ENCODE measurements at regions not wholly inside any gene's neighbourhood (a gene's known extent, or its start where the extent isn't known, plus 50 kb on each side); places are given as distances from the start of the nearest gene placed in this dataset.

DNA sequence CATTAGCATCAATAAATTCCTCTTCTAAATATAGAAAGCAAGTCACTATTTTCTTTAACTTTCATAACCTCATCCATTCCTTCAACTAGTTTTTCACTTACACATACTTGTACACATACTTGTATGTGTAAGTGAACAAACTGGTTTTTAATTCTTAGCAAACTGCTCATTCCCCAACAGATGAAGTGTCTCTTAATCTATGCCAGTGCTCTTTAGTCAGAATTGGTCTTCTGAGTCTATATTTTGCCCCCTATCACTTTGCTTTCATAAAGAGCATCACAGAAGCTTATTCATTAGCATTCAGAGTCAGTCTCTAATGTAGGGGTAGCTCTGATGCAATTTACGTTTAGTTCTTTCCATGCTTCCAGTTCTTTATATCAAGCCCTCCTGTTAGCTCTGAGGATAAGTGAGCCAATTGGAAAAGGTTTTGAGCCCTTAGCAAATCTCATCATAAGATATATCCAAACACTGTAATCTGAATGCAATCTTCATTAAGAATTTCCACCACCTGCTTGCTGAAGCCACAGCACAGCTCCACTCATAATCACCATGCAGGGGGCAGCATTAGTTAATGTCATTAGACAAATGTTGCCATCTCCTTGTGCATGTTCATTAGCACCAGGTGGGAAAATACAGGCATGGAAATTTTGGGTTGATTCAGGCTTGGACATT, 178.5 kb upstream of the SLC24A2 start:
- Mint-ChIP-seq H3K27me3 (peaks cover 3% of the 10 kb centered on the region), H3K36me3 (ENCODE audit: low read depth) (peaks cover 1% of the 10 kb centered on the region), H3K27ac (no peak overlapping the region), H3K4me3 (no peak overlapping the region), H3K9me3 (peaks cover 11% of the 10 kb centered on the region), H3K4me1 (peaks cover 5% of the 10 kb centered on the region)
- intact Hi-C loops (cut with micrococcal nuclease) = no loop called here
- no peak for DNase-seq

DNA sequence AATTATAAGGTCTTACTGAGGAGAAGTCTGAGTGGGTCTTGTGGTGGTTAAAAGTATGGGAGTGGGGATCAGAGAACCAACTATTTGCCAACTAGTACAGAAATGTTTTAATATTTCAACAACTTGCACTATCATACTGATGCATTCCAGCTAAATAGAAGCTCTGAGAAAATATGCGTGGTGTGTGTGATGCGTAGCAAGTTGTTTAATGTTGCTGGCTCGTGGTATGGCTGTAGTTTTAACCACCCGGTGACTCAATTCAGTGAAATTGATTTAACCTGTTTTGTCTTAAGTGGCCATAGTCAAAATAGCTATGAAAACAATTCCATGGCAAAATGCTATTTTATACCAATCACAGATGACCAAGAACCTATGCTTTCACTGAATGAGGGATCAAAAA, 176.5 kb upstream of the SLC24A2 start:
- no peak for DNase-seq
- Mint-ChIP-seq H3K9me3 (peaks cover 9% of the 10 kb centered on the region), H3K27ac (no peak overlapping the region), H3K4me1 (peaks cover 5% of the 10 kb centered on the region), H3K36me3 (ENCODE audit: low read depth) (peaks cover 1% of the 10 kb centered on the region), H3K27me3 (peaks cover 5% of the 10 kb centered on the region), H3K4me3 (no peak overlapping the region)
- intact Hi-C loops (cut with micrococcal nuclease) = no loop called here

DNA sequence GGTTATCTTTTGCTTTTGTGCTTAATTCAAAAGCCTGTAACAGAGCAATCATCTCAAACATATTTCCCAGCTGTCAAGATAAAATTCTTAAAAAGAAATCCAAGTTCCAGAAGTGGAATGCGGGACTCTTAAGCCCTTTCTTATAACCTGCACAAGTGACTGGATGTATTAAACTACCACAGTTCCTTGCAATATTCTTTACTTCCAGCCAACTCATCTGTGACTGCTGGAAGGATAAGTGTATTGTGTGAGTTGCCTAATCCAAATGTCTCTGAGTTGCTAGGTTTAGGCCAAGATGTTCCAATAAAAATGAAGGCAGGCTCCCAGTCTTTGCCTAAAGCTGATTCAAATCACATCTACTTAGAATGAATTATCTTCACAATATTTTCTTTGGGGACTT, 159.2 kb upstream of the SLC24A2 start:
- H3K4me3 Mint-ChIP-seq = no peak overlapping the region
- no peak for DNase-seq
- intact Hi-C loops (cut with micrococcal nuclease) = no loop called here
- no peaks in the 10 kb centered on the region for H3K9me3 Mint-ChIP-seq
- no peaks in the 10 kb centered on the region for H3K36me3 Mint-ChIP-seq (ENCODE audit: low read depth)
- H3K27me3 Mint-ChIP-seq = peaks cover 12% of the 10 kb centered on the region
- H3K4me1 Mint-ChIP-seq = peaks cover 16% of the 10 kb centered on the region
- no peak overlapping the region for H3K27ac Mint-ChIP-seq

DNA sequence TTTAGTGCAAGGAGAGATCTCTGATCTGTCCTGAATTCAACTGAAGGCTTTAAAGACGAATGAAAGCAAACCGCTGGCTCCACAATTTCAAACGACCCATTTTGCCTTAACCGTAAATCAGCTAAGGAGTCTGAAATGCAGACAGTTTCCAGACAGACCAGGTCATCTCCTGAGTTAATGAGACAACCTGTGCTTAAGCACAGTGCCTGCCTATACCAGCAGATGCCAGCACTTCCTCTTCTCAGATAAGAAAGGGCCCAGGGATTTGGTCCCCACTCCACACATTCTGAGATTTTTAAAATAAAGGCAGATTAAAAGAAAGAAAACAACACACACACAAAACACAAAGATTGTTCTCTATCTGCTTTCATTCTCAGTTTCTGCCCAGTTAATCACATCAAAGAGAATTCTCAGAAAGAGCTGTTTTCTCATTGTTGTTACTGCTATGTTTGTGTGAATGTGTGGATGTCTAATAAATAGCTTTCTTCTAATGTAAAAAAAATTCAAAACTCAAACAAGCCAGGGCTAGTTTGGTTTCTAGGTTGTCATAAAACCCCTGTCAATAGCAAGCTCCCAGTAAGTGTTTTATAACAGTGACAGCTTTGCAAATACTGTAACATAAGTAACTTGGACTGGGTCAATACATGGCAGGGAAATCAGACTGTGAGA, 157.7 kb upstream of the SLC24A2 start:
- Mint-ChIP-seq H3K27ac (peak overlapping the region; percentile 5), H3K4me3 (no peak overlapping the region), H3K4me1 (peaks cover 16% of the 10 kb centered on the region), H3K9me3 (no peaks in the 10 kb centered on the region), H3K27me3 (peaks cover 13% of the 10 kb centered on the region), H3K36me3 (ENCODE audit: low read depth) (no peaks in the 10 kb centered on the region)
- peak; percentile 66 for DNase-seq
- intact Hi-C loops (cut with micrococcal nuclease) = no loop called here

DNA sequence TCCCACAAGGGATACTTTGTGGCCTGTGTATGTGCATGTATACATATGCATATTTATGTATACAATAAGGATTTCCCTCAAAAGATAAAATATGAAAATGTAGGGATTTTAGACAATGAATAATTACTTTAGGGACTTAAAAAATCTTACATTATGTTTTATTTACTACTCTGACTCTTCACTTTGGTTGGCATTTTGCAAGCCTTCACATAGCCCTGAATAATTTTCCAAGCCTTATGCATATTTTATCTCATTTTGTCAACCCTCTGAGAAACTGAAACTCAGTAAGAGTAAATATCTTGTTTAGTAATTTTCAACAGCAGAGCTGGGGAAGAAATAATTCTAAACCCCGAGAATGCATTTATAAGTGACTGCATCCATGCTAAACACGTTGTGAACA, 153.0 kb upstream of the SLC24A2 start:
- no peaks in the 10 kb centered on the region for H3K9me3 Mint-ChIP-seq
- H3K27ac Mint-ChIP-seq = no peak overlapping the region
- H3K36me3 Mint-ChIP-seq (ENCODE audit: low read depth) = no peaks in the 10 kb centered on the region
- peaks cover 13% of the 10 kb centered on the region for H3K27me3 Mint-ChIP-seq
- peaks cover 10% of the 10 kb centered on the region for H3K4me1 Mint-ChIP-seq
- no peak for DNase-seq
- intact Hi-C loops (cut with micrococcal nuclease) = no loop called here
- no peak overlapping the region for H3K4me3 Mint-ChIP-seq

DNA sequence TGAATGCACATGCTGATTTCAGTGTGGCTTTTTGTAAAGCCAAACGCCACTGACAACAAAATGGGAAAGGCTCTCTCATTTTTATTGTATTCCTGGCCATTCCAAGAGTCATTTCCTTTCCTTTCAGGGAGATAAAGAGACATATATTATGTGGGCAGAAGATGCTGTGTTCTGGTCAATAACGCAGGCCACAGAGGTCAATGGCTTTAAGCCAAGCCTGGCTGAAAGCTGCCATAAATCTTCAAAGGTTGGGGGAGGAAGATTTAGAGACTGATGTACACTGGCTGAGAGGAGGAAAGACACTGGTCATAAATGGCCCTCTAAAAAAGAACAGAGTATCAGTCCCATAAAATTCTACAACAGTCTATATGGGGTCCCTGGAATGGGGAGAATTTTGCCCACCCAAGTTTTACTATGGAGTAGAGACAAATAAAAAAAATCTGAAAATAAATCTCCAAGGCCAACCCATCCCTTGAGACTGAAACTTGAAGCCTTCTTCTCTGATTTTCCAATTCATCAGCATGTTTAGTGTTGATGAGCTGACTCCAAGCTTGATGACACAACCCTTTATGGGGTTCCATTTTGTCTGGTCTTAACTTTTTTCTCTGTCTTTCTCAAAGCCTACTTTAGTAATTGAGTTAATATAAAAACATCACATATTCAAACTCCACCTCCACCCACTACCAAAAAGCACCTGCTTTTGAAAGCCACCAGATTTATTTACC, 152.1 kb upstream of the SLC24A2 start:
- peaks cover under 1% of the 10 kb centered on the region for H3K4me1 Mint-ChIP-seq
- peaks cover 13% of the 10 kb centered on the region for H3K27me3 Mint-ChIP-seq
- intact Hi-C loops (cut with micrococcal nuclease) = no loop called here
- no peaks in the 10 kb centered on the region for H3K9me3 Mint-ChIP-seq
- no peak overlapping the region for H3K4me3 Mint-ChIP-seq
- no peaks in the 10 kb centered on the region for H3K36me3 Mint-ChIP-seq (ENCODE audit: low read depth)
- no peak for DNase-seq
- H3K27ac Mint-ChIP-seq = no peak overlapping the region

DNA sequence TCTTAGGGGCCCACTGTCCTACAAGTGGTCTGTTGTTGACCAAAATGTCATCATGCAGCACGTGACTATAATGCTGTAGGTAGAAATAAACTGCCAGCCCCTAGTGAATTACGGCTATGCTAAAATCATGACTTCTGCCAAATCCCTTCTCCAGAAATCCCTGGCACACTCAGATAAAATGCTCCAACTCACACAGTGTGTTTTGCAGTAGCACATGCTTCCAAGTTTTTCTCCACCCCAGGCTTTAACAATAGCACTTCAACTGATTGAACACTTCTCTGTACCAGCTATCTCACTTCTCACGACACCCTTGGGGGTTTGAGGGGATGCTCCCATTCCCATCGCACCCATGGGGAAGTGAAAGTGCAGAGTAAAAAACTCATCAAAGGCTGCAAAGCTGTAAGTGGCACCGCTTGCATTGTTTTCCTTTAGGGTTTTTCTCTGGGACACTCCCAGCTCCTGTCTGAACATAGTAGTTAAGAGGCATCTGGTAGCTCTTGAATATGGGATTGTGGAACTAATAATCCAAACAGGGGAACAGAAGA, 151.0 kb upstream of the SLC24A2 start:
- Mint-ChIP-seq H3K4me3 (no peak overlapping the region), H3K27me3 (peaks cover 10% of the 10 kb centered on the region), H3K4me1 (peaks cover 3% of the 10 kb centered on the region), H3K27ac (no peak overlapping the region), H3K9me3 (no peaks in the 10 kb centered on the region), H3K36me3 (ENCODE audit: low read depth) (no peaks in the 10 kb centered on the region)
- DNase-seq = no peak
- intact Hi-C loops (cut with micrococcal nuclease) = no loop called here

DNA sequence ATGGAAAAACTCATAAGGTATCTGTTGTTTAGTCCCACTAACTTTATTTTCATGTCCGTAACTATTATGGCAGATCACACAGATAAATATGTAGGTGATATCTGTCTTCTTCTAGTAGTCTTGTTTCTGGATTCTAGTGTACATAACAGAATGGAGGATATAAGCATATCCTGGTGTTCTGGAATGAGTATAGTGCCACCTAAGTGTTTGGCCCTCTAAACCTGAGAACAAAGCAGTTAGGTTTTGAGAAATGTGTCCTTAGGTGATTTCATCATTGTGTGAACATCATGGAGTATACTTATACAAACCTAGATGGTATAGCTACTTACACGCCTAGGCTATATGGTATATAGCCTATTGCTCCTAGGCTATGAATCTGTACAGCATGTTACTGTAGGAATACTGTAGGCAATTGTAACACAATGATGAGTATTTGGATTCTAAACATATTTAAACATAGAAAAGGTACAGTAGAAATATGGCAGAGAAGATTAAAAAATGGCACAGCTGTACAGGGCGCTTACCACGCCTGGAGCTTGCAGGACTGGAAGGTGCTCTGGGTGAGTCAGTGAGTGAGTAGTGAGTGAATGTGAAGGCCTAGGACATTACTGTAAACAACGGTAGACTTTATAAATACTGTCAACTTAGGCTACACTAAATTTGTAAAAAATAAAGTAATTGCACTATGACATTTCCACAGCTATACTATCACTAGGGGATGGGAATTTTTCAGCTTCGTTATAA, 150.3 kb upstream of the SLC24A2 start:
- Mint-ChIP-seq H3K4me3 (no peak overlapping the region), H3K4me1 (peaks cover 6% of the 10 kb centered on the region), H3K9me3 (no peaks in the 10 kb centered on the region), H3K36me3 (ENCODE audit: low read depth) (no peaks in the 10 kb centered on the region), H3K27me3 (peaks cover 8% of the 10 kb centered on the region), H3K27ac (no peak overlapping the region)
- intact Hi-C loops (cut with micrococcal nuclease) = no loop called here
- no peak for DNase-seq

DNA sequence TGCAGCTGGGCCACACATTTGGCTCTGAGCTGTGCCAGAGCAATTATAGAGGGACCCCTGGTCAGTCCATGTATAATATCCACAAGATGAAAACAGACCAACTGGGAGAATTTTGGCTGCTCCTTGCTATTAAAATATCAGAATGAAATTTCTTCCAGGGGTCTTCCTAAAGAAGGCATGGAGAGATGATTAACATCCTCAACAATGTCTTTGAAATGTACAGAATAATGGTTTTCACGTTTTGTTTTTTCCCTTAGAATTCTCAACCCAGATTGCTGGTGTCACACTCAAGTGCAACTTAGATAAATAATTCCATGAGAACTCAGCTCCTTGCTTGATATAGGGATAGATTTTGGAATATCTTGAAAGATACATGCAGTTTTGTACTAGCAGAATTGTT, 148.3 kb upstream of the SLC24A2 start:
- intact Hi-C loops (cut with micrococcal nuclease) = no loop called here
- Mint-ChIP-seq H3K4me1 (peaks cover 6% of the 10 kb centered on the region), H3K36me3 (ENCODE audit: low read depth) (no peaks in the 10 kb centered on the region), H3K9me3 (no peaks in the 10 kb centered on the region), H3K27ac (no peak overlapping the region), H3K27me3 (no peaks in the 10 kb centered on the region), H3K4me3 (no peak overlapping the region)
- DNase-seq = no peak

DNA sequence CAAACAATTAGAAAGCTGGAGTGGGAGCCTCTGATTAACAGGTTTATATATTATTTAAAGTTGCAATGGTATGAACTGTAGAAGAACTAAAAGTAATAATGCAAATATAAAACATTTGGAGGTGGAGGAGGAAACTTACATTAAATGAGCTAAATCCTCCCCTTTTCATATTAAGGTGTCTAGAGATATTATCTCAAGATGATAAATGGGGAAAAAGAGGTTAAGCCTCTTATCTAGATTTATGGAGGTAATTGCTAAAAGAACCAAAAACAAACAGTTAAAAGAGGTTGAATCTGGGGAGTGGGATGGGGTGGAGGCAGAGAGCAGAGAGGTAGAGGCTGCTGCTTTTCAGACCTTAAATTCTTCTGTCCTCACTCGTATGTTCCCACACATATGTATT, 147.8 kb upstream of the SLC24A2 start:
- Mint-ChIP-seq H3K9me3 (no peaks in the 10 kb centered on the region), H3K4me1 (peaks cover 6% of the 10 kb centered on the region), H3K27ac (no peak overlapping the region), H3K4me3 (no peak overlapping the region), H3K27me3 (no peaks in the 10 kb centered on the region), H3K36me3 (ENCODE audit: low read depth) (no peaks in the 10 kb centered on the region)
- no peak for DNase-seq
- intact Hi-C loops (cut with micrococcal nuclease) = no loop called here

DNA sequence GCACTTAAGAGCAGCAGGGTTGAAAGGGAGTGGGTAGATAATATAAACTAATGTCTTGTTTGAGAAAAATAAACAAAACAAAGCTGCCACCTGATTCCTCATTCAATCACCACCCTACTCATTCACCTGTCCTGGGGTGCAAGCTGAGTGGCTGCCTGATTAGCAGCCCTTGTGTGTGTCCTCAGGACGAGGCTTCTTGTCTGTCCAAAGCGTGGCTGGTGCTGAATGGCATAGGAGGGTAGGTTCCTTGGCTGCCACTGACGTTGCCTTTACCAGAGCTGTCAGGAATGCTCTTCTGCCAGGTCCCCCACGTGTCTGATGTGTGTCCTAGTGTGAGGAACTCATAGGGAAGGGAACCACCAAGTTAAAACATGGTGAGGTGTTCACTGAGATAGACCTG, 146.6 kb upstream of the SLC24A2 start:
- no peaks in the 10 kb centered on the region for H3K36me3 Mint-ChIP-seq (ENCODE audit: low read depth)
- intact Hi-C loops (cut with micrococcal nuclease) = no loop called here
- no peak overlapping the region for H3K27ac Mint-ChIP-seq
- H3K27me3 Mint-ChIP-seq = no peaks in the 10 kb centered on the region
- DNase-seq = peak; percentile 48
- H3K4me3 Mint-ChIP-seq = no peak overlapping the region
- H3K4me1 Mint-ChIP-seq = peaks cover 6% of the 10 kb centered on the region
- no peaks in the 10 kb centered on the region for H3K9me3 Mint-ChIP-seq

DNA sequence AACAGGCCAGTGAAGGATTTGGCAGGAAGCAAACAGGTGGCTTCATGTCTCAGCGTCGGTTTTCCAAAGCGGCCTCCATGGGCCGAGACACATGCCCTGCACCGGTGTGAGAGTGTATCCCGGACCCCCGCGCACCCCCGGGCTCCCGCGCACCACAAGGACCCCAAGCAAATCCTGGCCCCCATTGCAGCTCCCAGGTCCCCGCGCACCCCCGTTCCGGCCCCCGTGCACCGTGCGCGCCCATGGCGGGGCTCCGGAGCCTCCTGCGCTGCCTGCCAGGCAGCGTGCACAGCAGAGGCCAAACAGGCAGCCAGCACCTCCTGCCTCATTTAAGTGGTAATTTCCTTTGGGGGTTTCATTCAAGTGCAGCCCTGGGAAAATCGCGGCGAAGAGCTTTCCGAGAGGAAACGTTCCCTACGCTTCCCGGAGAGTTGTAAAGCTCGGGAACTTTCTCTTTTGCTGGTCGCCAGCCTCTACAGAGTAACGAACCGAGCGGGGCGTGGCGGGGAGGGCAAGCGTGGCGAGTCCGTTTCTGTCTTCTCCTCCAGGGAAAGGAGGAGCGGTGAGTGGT, 145.5 kb upstream of the SLC24A2 start:
- Mint-ChIP-seq H3K4me3 (peak overlapping the region; percentile 73), H3K27ac (no peak overlapping the region), H3K4me1 (peaks cover 6% of the 10 kb centered on the region), H3K9me3 (no peaks in the 10 kb centered on the region), H3K27me3 (no peaks in the 10 kb centered on the region), H3K36me3 (ENCODE audit: low read depth) (no peaks in the 10 kb centered on the region)
- peak; percentile 56 for DNase-seq
- intact Hi-C loops (cut with micrococcal nuclease) = no loop called here

DNA sequence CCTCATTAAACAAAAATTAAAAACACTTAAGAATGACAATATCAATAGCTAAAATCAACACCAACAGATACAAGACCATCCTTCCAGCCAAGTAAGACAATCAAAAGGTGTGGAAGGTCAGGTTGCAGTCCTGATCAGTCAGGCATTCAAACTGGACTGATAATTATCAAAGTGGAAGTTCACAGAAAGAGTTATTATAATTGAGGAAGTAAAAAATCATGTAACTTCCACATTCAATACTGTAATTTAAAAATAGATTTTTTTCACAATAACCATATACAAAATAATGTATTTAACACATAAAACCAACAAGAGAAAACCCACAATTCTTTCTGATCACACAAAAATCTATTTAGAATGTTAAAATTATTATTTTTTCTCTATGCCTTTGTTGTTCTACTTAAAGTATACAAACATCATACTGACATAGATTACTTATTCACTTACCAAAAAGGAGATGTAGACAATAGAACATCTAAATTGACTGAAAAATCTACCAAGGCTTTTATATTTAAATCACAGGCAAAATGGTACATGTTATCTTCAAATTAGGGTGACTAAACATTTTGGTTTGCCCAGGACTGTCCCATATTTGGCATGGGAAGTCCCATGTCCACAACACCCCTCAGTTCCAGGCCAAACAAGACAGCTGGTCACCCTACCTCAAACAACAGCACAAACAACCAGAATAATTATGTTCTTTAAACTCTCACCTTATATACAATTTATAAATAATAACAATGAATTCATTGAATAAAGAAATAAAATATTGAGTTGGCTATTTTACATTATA, 142.5 kb upstream of the SLC24A2 start:
- H3K27ac Mint-ChIP-seq = no peak overlapping the region
- intact Hi-C loops (cut with micrococcal nuclease) = no loop called here
- no peak for DNase-seq
- no peaks in the 10 kb centered on the region for H3K27me3 Mint-ChIP-seq
- peaks cover 20% of the 10 kb centered on the region for H3K4me1 Mint-ChIP-seq
- H3K36me3 Mint-ChIP-seq (ENCODE audit: low read depth) = no peaks in the 10 kb centered on the region
- H3K9me3 Mint-ChIP-seq = no peaks in the 10 kb centered on the region
- no peak overlapping the region for H3K4me3 Mint-ChIP-seq
